NB4 (cell line): ENCODE measurements at regions not wholly inside any gene's neighbourhood (a gene's known extent, or its start where the extent isn't known, plus 50 kb on each side); places are given as distances from the start of the nearest gene placed in this dataset.

Experiments used
- CTCF ChIP-seq: IDR thresholded peaks from one replicate; pipeline ENCODE4 v1.5.1; 2012; ENCODE audit warnings: low read depth, low read length
- MYC ChIP-seq: IDR thresholded peaks from 2 replicates; pipeline ENCODE4 v1.6.1; 2011; ENCODE audit warnings: low read depth, low read length
- POLR2A ChIP-seq: IDR thresholded peaks from 2 replicates; pipeline ENCODE4 v1.6.1; 2011; ENCODE audit warnings: mild to moderate bottlenecking; ENCODE audit not compliant: insufficient read length; ENCODE audit errors: extremely low read depth
- TF ChIP-seq, protein P1 (sequence below): IDR thresholded peaks from 2 replicates; pipeline ENCODE4 v1.6.1; 2011; ENCODE audit warnings: low read depth, low read length

DNA sequence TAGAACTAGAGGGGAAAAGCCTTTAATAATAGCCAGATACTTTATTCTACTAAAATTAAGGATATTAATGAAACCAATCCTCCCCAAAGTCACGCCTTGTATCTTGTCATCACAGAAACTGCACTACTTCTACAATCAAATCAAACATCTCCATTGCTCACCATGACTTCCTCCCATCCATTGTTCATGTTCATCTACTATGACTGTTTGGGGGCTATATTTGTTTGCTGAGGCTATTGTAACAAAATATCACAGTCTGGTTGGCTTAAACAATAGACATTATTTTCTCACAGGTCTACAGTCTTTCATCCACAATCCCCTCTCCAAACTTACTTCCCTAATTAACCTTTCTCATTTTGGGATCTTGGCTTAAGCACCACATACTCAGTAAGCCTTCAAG is 193.6 kb upstream of the FSCB start:
- TF ChIP-seq CTCF (no peak), MYC (no peak), POLR2A (no peak)
- TF ChIP-seq, protein P1, sequence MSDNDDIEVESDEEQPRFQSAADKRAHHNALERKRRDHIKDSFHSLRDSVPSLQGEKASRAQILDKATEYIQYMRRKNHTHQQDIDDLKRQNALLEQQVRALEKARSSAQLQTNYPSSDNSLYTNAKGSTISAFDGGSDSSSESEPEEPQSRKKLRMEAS, result no peak
